Stimulated activated naive CD4-positive, alpha-beta T cell treated with Interleukin-2 at 50 U/mL for 16 hours (primary cell): ENCODE measurements at regions not wholly inside any gene's neighbourhood (a gene's known extent, or its start where the extent isn't known, plus 50 kb on each side); places are given as distances from the start of the nearest gene placed in this dataset.
A peak's percentile ranks its signal among the peaks of the same experiment; 100 is the strongest.

Experiments used
- DNase-seq: peaks from one replicate; lab custom pipeline; 2025; lab: John Stamatoyannopoulos, UW

GRCh38 chr13:77423296-77423695, 96.4 kb upstream of the MYCBP2 start:
- DNase-seq, result no peak

- DNase-seq, result no peak
Measured at GRCh38 chr13:77422724-77423123, 95.8 kb upstream of the MYCBP2 start.

GRCh38 chr13:77417897-77418296, 91.0 kb upstream of the MYCBP2 start:
- no peak for DNase-seq

- no peak for DNase-seq
Measured at GRCh38 chr13:77416666-77417212, 89.8 kb upstream of the MYCBP2 start.

GRCh38 chr13:77415253-77416071, 88.6 kb upstream of the MYCBP2 start:
- no peak for DNase-seq

GRCh38 chr13:77412860-77413259, 86.0 kb upstream of the MYCBP2 start:
- DNase-seq, result no peak

GRCh38 chr13:77412116-77412635, 85.3 kb upstream of the MYCBP2 start:
- no peak for DNase-seq

GRCh38 chr13:77409412-77409811, 82.5 kb upstream of the MYCBP2 start:
- DNase-seq, result no peak

- DNase-seq, result no peak
Measured at GRCh38 chr13:77406644-77407440, 79.9 kb upstream of the MYCBP2 start.

GRCh38 chr13:77398825-77399620, 72.1 kb upstream of the MYCBP2 start:
- DNase-seq, result no peak

- DNase-seq, result no peak
Measured at GRCh38 chr13:77397636-77398035, 70.7 kb upstream of the MYCBP2 start.

- DNase-seq, result no peak
Measured at GRCh38 chr13:77391475-77391874, 64.6 kb upstream of the MYCBP2 start.

- no peak for DNase-seq
Measured at GRCh38 chr13:77390391-77390790, 63.5 kb upstream of the MYCBP2 start.

GRCh38 chr13:77389625-77390000, 62.7 kb upstream of the MYCBP2 start:
- no peak for DNase-seq

GRCh38 chr13:77388944-77389624, 62.2 kb upstream of the MYCBP2 start:
- peak; percentile 1 for DNase-seq

- DNase-seq, result no peak
Measured at GRCh38 chr13:77387607-77388200, 60.8 kb upstream of the MYCBP2 start.

GRCh38 chr13:77386880-77387606, 60.1 kb upstream of the MYCBP2 start:
- no peak for DNase-seq

- DNase-seq, result no peak
Measured at GRCh38 chr13:77386046-77386445, 59.2 kb upstream of the MYCBP2 start.

- no peak for DNase-seq
Measured at GRCh38 chr13:77384999-77385398, 58.1 kb upstream of the MYCBP2 start.

- DNase-seq, result no peak
Measured at GRCh38 chr13:77383097-77383496, 56.2 kb upstream of the MYCBP2 start.
